Liver (tissue), 8 donors: ENCODE measurements at regions not wholly inside any gene's neighbourhood (a gene's known extent, or its start where the extent isn't known, plus 50 kb on each side); places are given as distances from the start of the nearest gene placed in this dataset.

ENCODE experiments used
- DNase-seq: peaks from one replicate; pipeline ENCODE4 v3.0.0-alpha.2; 2017; ENCODE audit warnings: low spot score
- H3K27ac ChIP-seq, 2 donors: one replicate each; pipeline ENCODE4 v1.7.0; 2013; ENCODE audit warnings: inconsistent platforms in 2 of 2, low read length in 2 of 2, control low read depth in 1 of 2, low read depth in 1 of 2, mild to moderate bottlenecking in 1 of 2
- H3K27me3 ChIP-seq, 4 donors: one replicate each; pipeline versions ENCODE4 v1.6.1 to v1.7.0; 2013; ENCODE audit warnings: low read length in 3 of 4, inconsistent platforms in 1 of 4, mild to moderate bottlenecking in 1 of 4, moderate library complexity in 1 of 4; ENCODE audit not compliant: control insufficient read depth in 4 of 4, insufficient read depth in 4 of 4
- H3K36me3 ChIP-seq, 4 donors: one replicate each; pipeline versions ENCODE4 v1.6.1 to v1.7.0; 2013; ENCODE audit warnings: low read length in 3 of 4, mild to moderate bottlenecking in 3 of 4, low read depth in 1 of 4, moderate library complexity in 1 of 4; ENCODE audit not compliant: control insufficient read depth in 4 of 4, insufficient read depth in 3 of 4
- H3K4me1 ChIP-seq, 4 donors: one replicate each; pipeline versions ENCODE4 v1.6.1 to v1.7.0; 2013; ENCODE audit warnings: low read length in 3 of 4, mild to moderate bottlenecking in 3 of 4, moderate library complexity in 1 of 4; ENCODE audit not compliant: control insufficient read depth in 4 of 4, insufficient read depth in 4 of 4
- H3K4me3 ChIP-seq, 3 donors: one replicate each; pipeline versions ENCODE4 v1.6.1 to v1.7.0; 2013; ENCODE audit warnings: low read length in 3 of 3, control low read depth in 1 of 3, low read depth in 1 of 3, mild to moderate bottlenecking in 1 of 3
- H3K9ac ChIP-seq, 2 donors: one replicate each; pipeline ENCODE4 v1.7.0; 2013; ENCODE audit warnings: low read length in 2 of 2, mild to moderate bottlenecking in 2 of 2, moderate library complexity in 2 of 2, control low read depth in 1 of 2, low read depth in 1 of 2
- H3K9me3 ChIP-seq, 4 donors: one replicate each; pipeline versions ENCODE4 v1.6.1 to v1.7.0; 2013; ENCODE audit warnings: low read length in 3 of 4; ENCODE audit not compliant: control insufficient read depth in 4 of 4
- ATF3 ChIP-seq: IDR thresholded peaks from 2 replicates; pipeline ENCODE4 v1.6.1; 2016; ENCODE audit warnings: antibody characterized with exemption
- CTCF ChIP-seq: fragments of 150-350 bp; IDR thresholded peaks from 2 replicates; pipeline ENCODE4 v1.5.1; 2017; ENCODE audit warnings: improper control_type of control experiment, low read depth, low read length; ENCODE audit not compliant: missing input control
- EGR1 ChIP-seq, 2 donors: IDR thresholded peaks; 2 replicates each; pipeline ENCODE4 v1.6.1; 2016 to 2018; ENCODE audit warnings: antibody characterized with exemption in 2 of 2, low read depth in 2 of 2
- FOXA1 ChIP-seq: IDR thresholded peaks from 2 replicates; pipeline ENCODE4 v1.6.1; 2016; ENCODE audit warnings: antibody characterized with exemption
- FOXA2 ChIP-seq: IDR thresholded peaks from 2 replicates; pipeline ENCODE4 v1.6.1; 2016; ENCODE audit warnings: antibody characterized with exemption
- GABPA ChIP-seq, 2 donors: IDR thresholded peaks in 1 of 2; conservative IDR thresholded peaks in 1 of 2; 2 replicates each; pipeline ENCODE4 v1.6.1; 2016; ENCODE audit warnings: antibody characterized with exemption in 2 of 2, mild to moderate bottlenecking in 1 of 2, moderate library complexity in 1 of 2
- HNF4A ChIP-seq, 2 donors: conservative IDR thresholded peaks; 2 replicates each; pipeline ENCODE4 v1.6.1; 2016; ENCODE audit warnings: antibody characterized with exemption in 2 of 2, mild to moderate bottlenecking in 2 of 2
- HNF4G ChIP-seq: IDR thresholded peaks from 2 replicates; pipeline ENCODE4 v1.6.1; 2016; ENCODE audit warnings: antibody characterized with exemption
- JUND ChIP-seq, 2 donors: IDR thresholded peaks; 2 replicates each; pipeline ENCODE4 v1.6.1; 2016; ENCODE audit warnings: antibody characterized with exemption in 2 of 2
- MAX ChIP-seq: IDR thresholded peaks from 2 replicates; pipeline ENCODE4 v1.6.1; 2016; ENCODE audit warnings: antibody characterized with exemption
- NR2F2 ChIP-seq: IDR thresholded peaks from 2 replicates; pipeline ENCODE4 v1.6.1; 2016; ENCODE audit warnings: antibody characterized with exemption
- RAD21 ChIP-seq, 2 donors: IDR thresholded peaks; 2 replicates each; pipeline ENCODE4 v1.6.1; 2016; ENCODE audit warnings: antibody characterized with exemption in 2 of 2, mild to moderate bottlenecking in 2 of 2
- REST ChIP-seq: IDR thresholded peaks from 2 replicates; pipeline ENCODE4 v1.6.1; 2016; ENCODE audit warnings: antibody characterized with exemption, mild to moderate bottlenecking
- RXRA ChIP-seq, 2 donors: IDR thresholded peaks; 2 replicates each; pipeline ENCODE4 v1.6.1; 2017 to 2018; ENCODE audit warnings: antibody characterized with exemption in 2 of 2, mild to moderate bottlenecking in 1 of 2
- SP1 ChIP-seq: IDR thresholded peaks from 2 replicates; pipeline ENCODE4 v1.6.1; 2018; ENCODE audit warnings: antibody characterized with exemption, mild to moderate bottlenecking
- TAF1 ChIP-seq: conservative IDR thresholded peaks from 2 replicates; pipeline ENCODE4 v1.6.1; 2016; ENCODE audit warnings: antibody characterized with exemption, mild to moderate bottlenecking
- YY1 ChIP-seq: IDR thresholded peaks from 2 replicates; pipeline ENCODE4 v1.6.1; 2016; ENCODE audit warnings: antibody characterized with exemption, mild to moderate bottlenecking
- WGBS: extraction: QIAGEN DNeasy Blood & Tissue Kit; methylation state at CpG from one replicate; pipeline ENCODE4 v1.1.7; 2013; 5-methylcytosine and 5-hydroxymethylcytosine counted together
- TF ChIP-seq, protein P1 (sequence below): IDR thresholded peaks from 2 replicates; pipeline ENCODE4 v1.6.1; 2016; ENCODE audit warnings: antibody characterized with exemption
- donor health status: healthy.
- donor health status: healthy.
- donor health status: healthy.
- donor health status: healthy.
- donor health status: healthy.

- Histone ChIP-seq H3K27ac (no peak overlapping the region), H3K4me1 (no peaks in the 10 kb centered on the region), H3K9ac (no peak overlapping the region), H3K27me3 (no peaks in the 10 kb centered on the region), H3K36me3 (no peaks in the 10 kb centered on the region), H3K4me3 (no peak overlapping the region), H3K9me3 (no peaks in the 10 kb centered on the region)
- TF ChIP-seq SP1, result no peak
- no peak for TF ChIP-seq TAF1
- no peak for TF ChIP-seq RXRA (IDR thresholded peaks at IDR 0.05)
- TF ChIP-seq FOXA1, result no peak
- no peak for TF ChIP-seq REST
- no peak for TF ChIP-seq ATF3
- no peak for TF ChIP-seq HNF4A (conservative IDR thresholded peaks at IDR 0.05)
- no peak for TF ChIP-seq EGR1 (IDR thresholded peaks at IDR 0.05; ENCODE audit: low read depth in 2 of 2)
- TF ChIP-seq NR2F2, result no peak
- WGBS, result 70% methylated on average over 3 of the region's 3 CpGs
- no peak for DNase-seq
Observed at GRCh38 chr14:34027130-34027989, 76.5 kb upstream of the EGLN3 start.

- Histone ChIP-seq H3K4me1 (no peaks in the 10 kb centered on the region), H3K9ac (no peak overlapping the region), H3K27ac (no peak overlapping the region), H3K4me3 (no peak overlapping the region), H3K36me3 (no peaks in the 10 kb centered on the region), H3K9me3 (no peaks in the 10 kb centered on the region), H3K27me3 (no peaks in the 10 kb centered on the region)
- TF ChIP-seq RAD21 (IDR thresholded peaks at IDR 0.05), result no peak
- no peak for TF ChIP-seq CTCF
- no peak for TF ChIP-seq HNF4G
- TF ChIP-seq FOXA1, result no peak
- TF ChIP-seq YY1, result no peak
- TF ChIP-seq HNF4A (conservative IDR thresholded peaks at IDR 0.05), result no peak
- TF ChIP-seq RXRA (IDR thresholded peaks at IDR 0.05), result no peak
- no peak for TF ChIP-seq FOXA2
- TF ChIP-seq EGR1 (IDR thresholded peaks at IDR 0.05; ENCODE audit: low read depth in 2 of 2), result no peak
- no peak for TF ChIP-seq ATF3
- no peak for TF ChIP-seq TAF1
- TF ChIP-seq JUND (IDR thresholded peaks at IDR 0.05), result no peak
- no peak for TF ChIP-seq GABPA (IDR thresholded peaks at IDR 0.05 in 1 of 2, conservative IDR thresholded peaks at IDR 0.05 in 1 of 2)
- TF ChIP-seq, protein P1, sequence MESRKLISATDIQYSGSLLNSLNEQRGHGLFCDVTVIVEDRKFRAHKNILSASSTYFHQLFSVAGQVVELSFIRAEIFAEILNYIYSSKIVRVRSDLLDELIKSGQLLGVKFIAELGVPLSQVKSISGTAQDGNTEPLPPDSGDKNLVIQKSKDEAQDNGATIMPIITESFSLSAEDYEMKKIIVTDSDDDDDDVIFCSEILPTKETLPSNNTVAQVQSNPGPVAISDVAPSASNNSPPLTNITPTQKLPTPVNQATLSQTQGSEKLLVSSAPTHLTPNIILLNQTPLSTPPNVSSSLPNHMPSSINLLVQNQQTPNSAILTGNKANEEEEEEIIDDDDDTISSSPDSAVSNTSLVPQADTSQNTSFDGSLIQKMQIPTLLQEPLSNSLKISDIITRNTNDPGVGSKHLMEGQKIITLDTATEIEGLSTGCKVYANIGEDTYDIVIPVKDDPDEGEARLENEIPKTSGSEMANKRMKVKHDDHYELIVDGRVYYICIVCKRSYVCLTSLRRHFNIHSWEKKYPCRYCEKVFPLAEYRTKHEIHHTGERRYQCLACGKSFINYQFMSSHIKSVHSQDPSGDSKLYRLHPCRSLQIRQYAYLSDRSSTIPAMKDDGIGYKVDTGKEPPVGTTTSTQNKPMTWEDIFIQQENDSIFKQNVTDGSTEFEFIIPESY, result no peak
- no peak for TF ChIP-seq NR2F2
- no peak for TF ChIP-seq REST
- no peak for TF ChIP-seq MAX
- no peak for DNase-seq
- 92% methylated on average over 4 of the region's 4 CpGs for WGBS
Observed at GRCh38 chr14:34025325-34026017, 74.6 kb upstream of the EGLN3 start.
